AG04450 (cell line): ENCODE measurements at regions not wholly inside any gene's neighbourhood (a gene's known extent, or its start where the extent isn't known, plus 50 kb on each side); places are given as distances from the start of the nearest gene placed in this dataset.

ENCODE experiments used
- CTCF ChIA-PET: fragments of 300-600, 350-600 bp; formaldehyde crosslinking; extraction: SDS; loops from one replicate; lab custom pipeline; 2022; ENCODE audit warnings: antibody characterized with exemption, inconsistent platforms; lab: Charles Lee
- POLR2A ChIA-PET: fragments of 350-600 bp; formaldehyde crosslinking; extraction: SDS; loops from one replicate; lab custom pipeline; 2021; ENCODE audit warnings: antibody characterized with exemption, inconsistent platforms; lab: Yijun Ruan, JAX
- DNase-seq: peaks from one replicate; pipeline ENCODE4 v3.0.0-alpha.2; 2011; ENCODE audit warnings: low read depth, low spot score
- H3K27ac ChIP-seq: one replicate; pipeline ENCODE4 v1.5.1; 2012; ENCODE audit warnings: low read depth, low read length, control low read depth
- H3K27me3 ChIP-seq: one replicate; pipeline ENCODE4 v1.6.0; 2012; ENCODE audit warnings: low read length; ENCODE audit not compliant: control insufficient read depth, insufficient read depth
- H3K4me3 ChIP-seq: 2 replicates; pipeline ENCODE4 v1.5.1; 2011; ENCODE audit warnings: mild to moderate bottlenecking, low read depth, low read length, control low read depth
- H3K9me3 ChIP-seq: 2 replicates; pipeline ENCODE4 v1.5.1; 2012; ENCODE audit warnings: low read length; ENCODE audit not compliant: control insufficient read depth, insufficient read depth
- CTCF ChIP-seq: IDR thresholded peaks from 2 replicates; pipeline ENCODE4 v1.5.1; 2011; ENCODE audit warnings: low read depth, low read length, control low read depth, inconsistent platforms

GRCh38 chr9:80467632-80468031, 895.9 kb downstream of the TLE4 start:
- no peaks in the 10 kb centered on the region for H3K9me3 ChIP-seq
- no peak overlapping the region for H3K4me3 ChIP-seq
- CTCF ChIA-PET: interaction anchor here (0.6 kb wide), 1 partner anchor 974 kb away, joined by 3 read pairs; no protein-coding TSS in a partner anchor
- POLR2A ChIA-PET: no interaction called here
- DNase-seq: no peak
- H3K27ac ChIP-seq: no peak overlapping the region
- no peaks in the 10 kb centered on the region for H3K27me3 ChIP-seq
- TF ChIP-seq CTCF: no peak

GRCh38 chr9:80465556-80465955, 893.8 kb downstream of the TLE4 start:
- no peak for DNase-seq
- Histone ChIP-seq H3K4me3 (no peak overlapping the region), H3K27ac (no peak overlapping the region), H3K9me3 (no peaks in the 10 kb centered on the region), H3K27me3 (no peaks in the 10 kb centered on the region)
- ChIA-PET POLR2A (no interaction called here), CTCF (no interaction called here)
- no peak for TF ChIP-seq CTCF

GRCh38 chr9:80449513-80449912, 877.7 kb downstream of the TLE4 start:
- ChIA-PET CTCF (no interaction called here), POLR2A (no interaction called here)
- TF ChIP-seq CTCF: no peak
- Histone ChIP-seq H3K4me3 (no peak overlapping the region), H3K27me3 (no peaks in the 10 kb centered on the region), H3K27ac (no peak overlapping the region), H3K9me3 (no peaks in the 10 kb centered on the region)
- no peak for DNase-seq

GRCh38 chr9:80448996-80449395, 877.2 kb downstream of the TLE4 start:
- TF ChIP-seq CTCF: no peak
- Histone ChIP-seq H3K27ac (no peak overlapping the region), H3K27me3 (no peaks in the 10 kb centered on the region), H3K4me3 (no peak overlapping the region), H3K9me3 (no peaks in the 10 kb centered on the region)
- POLR2A ChIA-PET: no interaction called here
- CTCF ChIA-PET: no interaction called here
- DNase-seq: no peak

- TF ChIP-seq CTCF: no peak
- Histone ChIP-seq H3K4me3 (no peak overlapping the region), H3K9me3 (no peaks in the 10 kb centered on the region), H3K27ac (no peak overlapping the region), H3K27me3 (no peaks in the 10 kb centered on the region)
- ChIA-PET CTCF (no interaction called here), POLR2A (no interaction called here)
- no peak for DNase-seq
Measured at GRCh38 chr9:80447876-80448275, 876.1 kb downstream of the TLE4 start.
